Brain microvascular endothelial cell (primary cell): ENCODE measurements at regions not wholly inside any gene's neighbourhood (a gene's known extent, or its start where the extent isn't known, plus 50 kb on each side); places are given as distances from the start of the nearest gene placed in this dataset.
A peak's percentile ranks its signal among the peaks of the same experiment; 100 is the strongest.

Experiments used
- DNase-seq: peaks from one replicate; pipeline ENCODE4 v3.0.0-alpha.2; 2020
- H3K27ac ChIP-seq: fragments of 250-450 bp; sonication (Bioruptor Pico); 2 replicates; pipeline ENCODE4 v1.5.1; 2020; ENCODE audit warnings: mild to moderate bottlenecking, moderate library complexity
- H3K27me3 ChIP-seq: fragments of 250-450 bp; sonication (Bioruptor Pico); replicated peaks from 2 replicates; pipeline ENCODE4 v1.5.1; 2020; ENCODE audit warnings: mild to moderate bottlenecking
- H3K36me3 ChIP-seq: fragments of 250-450 bp; sonication (Bioruptor Pico); replicated peaks from 2 replicates; pipeline ENCODE4 v1.5.1; 2020; ENCODE audit warnings: mild to moderate bottlenecking
- H3K4me3 ChIP-seq: 2 replicates; pipeline ENCODE4 v1.5.1; 2011; ENCODE audit warnings: low read depth, mild to moderate bottlenecking, control low read depth, low read length, moderate library complexity
- CTCF ChIP-seq: IDR thresholded peaks from 2 replicates; pipeline ENCODE4 v1.5.1; 2011; ENCODE audit warnings: low read depth, mild to moderate bottlenecking, moderate library complexity, low read length, control low read depth, inconsistent platforms; ENCODE audit errors: missing control alignments
- in situ Hi-C: cut with HindIII; loops from 2 replicates; pipeline ENCODE4 v1.10.0; 2017; ENCODE audit warnings: low sequenced_read_pairs, low pct_ligation_motif_present

- in situ Hi-C loops: no loop called here
- Histone ChIP-seq H3K36me3 (no peaks in the 10 kb centered on the region), H3K27me3 (no peaks in the 10 kb centered on the region), H3K4me3 (no peak overlapping the region), H3K27ac (peak overlapping the region; percentile 89)
- no peak for DNase-seq
- TF ChIP-seq CTCF: no peak
Measured at GRCh38 chr5:34600118-34600493, 56.0 kb upstream of the RAI14 start.

GRCh38 chr5:34603378-34603777 is 52.8 kb upstream of the RAI14 start:
- H3K27ac ChIP-seq: no peak overlapping the region
- TF ChIP-seq CTCF: no peak
- in situ Hi-C loops: no loop called here
- H3K36me3 ChIP-seq: no peaks in the 10 kb centered on the region
- H3K27me3 ChIP-seq: no peaks in the 10 kb centered on the region
- no peak overlapping the region for H3K4me3 ChIP-seq
- no peak for DNase-seq

GRCh38 chr5:34604119-34604675 is 51.9 kb upstream of the RAI14 start:
- H3K27me3 ChIP-seq: no peaks in the 10 kb centered on the region
- H3K4me3 ChIP-seq: no peak overlapping the region
- TF ChIP-seq CTCF: no peak
- in situ Hi-C loops: no loop called here
- no peak overlapping the region for H3K27ac ChIP-seq
- no peak for DNase-seq
- no peaks in the 10 kb centered on the region for H3K36me3 ChIP-seq

GRCh38 chr5:34606101-34606500 is 50.0 kb upstream of the RAI14 start:
- in situ Hi-C loops: no loop called here
- no peak for DNase-seq
- Histone ChIP-seq H3K27me3 (no peaks in the 10 kb centered on the region), H3K4me3 (no peak overlapping the region), H3K27ac (no peak overlapping the region), H3K36me3 (no peaks in the 10 kb centered on the region)
- TF ChIP-seq CTCF: no peak
